HG03135 (cell line): ENCODE measurements at regions not wholly inside any gene's neighbourhood (a gene's known extent, or its start where the extent isn't known, plus 50 kb on each side); places are given as distances from the start of the nearest gene placed in this dataset.

Source experiments
- ATAC-seq: cut with Tn5 transposase; IDR thresholded peaks from one replicate; pipeline ENCODE4 v1.9.1; 2021; ENCODE audit warnings: mild to moderate bottlenecking, moderate library complexity; ENCODE audit not compliant: unreplicated experiment

DNA sequence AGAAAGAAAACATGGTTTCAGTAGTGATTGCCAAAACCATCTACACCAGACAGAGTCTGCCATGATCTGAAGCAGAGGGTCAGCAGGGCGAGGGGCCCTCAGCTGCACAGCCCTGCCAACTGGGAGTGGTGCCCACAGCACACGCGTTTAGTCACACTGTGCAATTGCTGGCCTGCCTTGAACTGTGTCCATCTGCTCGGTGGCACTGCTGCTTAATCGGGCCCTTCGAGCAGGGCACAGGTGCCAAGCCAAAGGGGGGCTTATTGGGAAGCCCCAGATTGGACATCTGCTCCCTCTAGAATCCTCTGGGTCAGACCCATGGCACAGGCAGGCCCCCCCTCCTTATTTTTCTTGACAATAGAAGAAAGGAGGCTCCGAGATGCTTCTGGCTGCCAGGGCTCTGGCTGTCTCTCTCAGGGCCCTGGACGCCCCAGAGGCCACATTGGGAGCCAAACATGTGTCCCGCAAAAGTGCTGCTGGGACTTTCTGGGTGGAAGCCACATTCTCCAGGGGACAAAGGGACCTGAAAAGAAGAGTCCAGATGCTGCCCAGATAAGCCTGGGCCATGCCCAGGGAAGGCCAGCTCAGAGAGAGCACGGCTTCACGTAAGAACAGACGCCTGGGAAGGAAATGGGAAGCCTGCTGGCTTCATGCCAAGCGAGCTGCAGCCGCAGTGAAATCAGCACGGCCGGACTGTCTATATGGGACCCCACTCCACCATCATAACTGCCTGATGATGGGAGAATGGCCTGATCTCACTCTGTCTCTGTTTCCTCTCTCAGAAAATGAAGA, 349.2 kb downstream of the GADD45G start:
- no peak for ATAC-seq

DNA sequence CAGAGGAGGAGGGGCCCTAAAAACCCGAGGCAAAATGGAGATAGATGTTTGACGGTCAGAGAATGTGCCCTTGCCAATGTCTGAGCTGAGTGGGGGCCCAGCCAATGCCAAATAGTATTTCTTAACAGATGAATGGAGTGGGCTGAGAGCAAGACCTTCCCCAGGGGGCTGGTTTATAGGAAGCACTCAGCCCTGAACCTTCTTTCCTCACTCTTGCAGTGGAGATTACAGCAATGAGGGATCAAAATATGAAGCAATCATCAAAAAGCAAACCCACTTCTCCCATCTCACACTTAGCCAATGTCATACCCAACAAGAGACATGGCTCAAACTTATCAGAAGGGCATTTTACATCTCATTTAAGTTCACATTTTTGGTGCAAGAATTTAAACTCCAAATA, 350.3 kb downstream of the GADD45G start:
- ATAC-seq = no peak

- ATAC-seq = no peak
Observed at GRCh38 chr9:89955626-89956025, 350.8 kb downstream of the GADD45G start.

- no peak for ATAC-seq
Observed at GRCh38 chr9:89956331-89956730, 351.5 kb downstream of the GADD45G start.

- ATAC-seq = no peak
Observed at GRCh38 chr9:89956907-89957306, 352.1 kb downstream of the GADD45G start.

DNA sequence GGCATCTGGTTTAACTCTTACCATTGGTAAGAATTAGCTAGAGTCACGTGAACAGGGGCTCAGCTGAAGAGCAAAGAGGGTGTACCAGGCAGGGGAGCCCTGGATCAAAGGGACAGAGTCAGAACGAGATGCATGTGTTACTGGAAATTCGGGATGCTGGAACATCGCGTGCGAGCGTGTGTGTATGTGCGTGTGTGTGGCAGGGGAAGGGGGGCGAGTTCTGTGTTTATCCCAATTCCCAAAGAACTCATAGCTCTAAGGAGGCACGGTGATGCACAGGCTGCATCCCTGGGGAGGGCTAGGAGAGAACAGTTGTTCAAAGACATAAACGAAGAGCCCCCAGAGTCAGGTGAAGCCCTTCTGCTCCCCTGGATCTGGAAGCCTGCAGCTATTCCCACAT, 353.3 kb downstream of the GADD45G start:
- no peak for ATAC-seq

- no peak for ATAC-seq
Observed at GRCh38 chr9:89961616-89962341, 357.0 kb downstream of the GADD45G start.

GRCh38 chr9:89963280-89963679, 358.5 kb downstream of the GADD45G start:
- no peak for ATAC-seq

- ATAC-seq = no peak
Observed at GRCh38 chr9:89967527-89967926, 362.7 kb downstream of the GADD45G start.

DNA sequence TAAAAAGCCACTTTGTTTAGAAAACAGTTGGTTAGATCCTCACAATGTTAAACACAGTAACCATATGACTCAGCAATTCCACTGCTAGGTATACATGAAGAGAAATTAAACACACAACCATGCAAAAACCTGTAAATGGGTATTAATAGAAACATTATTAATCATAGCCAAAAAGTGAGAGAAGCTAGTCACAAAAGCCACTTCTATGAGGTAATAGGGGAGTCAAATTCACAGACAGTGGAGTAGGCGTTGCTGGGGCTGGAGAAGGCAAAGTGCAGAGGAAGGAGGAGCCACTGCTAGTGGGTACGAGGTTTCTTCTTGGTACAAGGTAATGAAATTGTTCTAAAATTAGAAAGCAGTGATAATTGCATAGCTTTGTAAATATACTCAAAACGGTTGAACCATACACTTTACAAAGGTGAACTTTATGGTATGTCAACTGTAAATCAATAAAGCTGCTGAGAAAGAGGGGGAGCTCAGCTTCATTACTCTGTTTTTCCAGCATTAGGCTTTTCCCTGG, 364.4 kb downstream of the GADD45G start:
- no peak for ATAC-seq

DNA sequence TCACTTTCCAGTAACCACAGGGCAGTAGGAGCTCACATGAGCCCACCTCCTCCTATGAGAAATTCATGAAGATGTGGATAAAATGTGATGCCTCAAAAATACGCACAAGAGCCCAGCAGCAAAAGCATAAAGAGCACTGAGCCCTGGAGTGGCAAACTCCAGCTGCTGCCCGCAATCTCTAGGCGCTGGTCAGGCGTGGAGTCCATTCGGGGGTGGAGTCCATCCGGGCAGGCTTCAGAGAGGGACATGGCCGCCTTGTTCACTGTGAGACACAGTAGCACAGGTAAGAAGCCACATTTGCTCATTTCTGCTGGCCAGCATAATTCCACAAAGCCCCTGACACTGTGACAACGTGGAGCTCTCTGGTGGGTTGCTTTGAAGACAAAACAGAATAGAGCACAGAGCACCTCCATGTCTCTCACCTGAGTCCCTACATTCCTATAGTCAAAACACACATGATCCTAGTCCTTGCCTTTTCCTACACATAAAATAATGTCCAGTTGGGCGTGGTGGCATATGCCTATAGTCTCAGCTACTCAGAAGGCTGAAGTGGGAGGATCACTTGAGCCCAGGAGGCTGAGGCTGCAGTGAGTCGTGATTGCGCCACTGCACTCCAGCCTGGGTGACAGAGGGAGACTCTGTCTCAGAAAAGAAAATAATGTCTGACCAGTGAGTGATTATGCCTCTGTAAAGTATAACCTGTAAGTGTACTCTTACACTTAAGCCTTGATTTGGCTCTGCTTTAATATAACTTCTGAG, 365.2 kb downstream of the GADD45G start:
- no peak for ATAC-seq

DNA sequence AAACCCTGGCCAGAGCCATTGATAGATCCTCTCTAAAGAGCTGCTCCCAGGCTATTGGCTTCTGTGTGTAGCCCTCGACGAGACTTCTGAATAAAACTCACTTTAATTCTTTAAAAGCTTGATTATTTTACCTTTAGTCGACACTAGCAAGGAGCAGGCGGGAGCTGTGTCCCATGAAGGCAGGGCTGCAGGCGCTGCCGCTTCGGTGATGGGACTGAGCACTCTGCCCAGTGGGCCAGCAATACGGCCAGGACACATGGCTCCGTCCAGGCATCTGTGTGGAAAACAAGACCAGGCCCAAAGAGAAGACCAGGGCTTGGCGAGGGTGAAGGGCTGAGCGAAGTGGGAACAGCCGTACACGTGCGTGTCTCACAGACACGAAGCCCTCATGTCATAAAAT, 365.9 kb downstream of the GADD45G start:
- no peak for ATAC-seq

DNA sequence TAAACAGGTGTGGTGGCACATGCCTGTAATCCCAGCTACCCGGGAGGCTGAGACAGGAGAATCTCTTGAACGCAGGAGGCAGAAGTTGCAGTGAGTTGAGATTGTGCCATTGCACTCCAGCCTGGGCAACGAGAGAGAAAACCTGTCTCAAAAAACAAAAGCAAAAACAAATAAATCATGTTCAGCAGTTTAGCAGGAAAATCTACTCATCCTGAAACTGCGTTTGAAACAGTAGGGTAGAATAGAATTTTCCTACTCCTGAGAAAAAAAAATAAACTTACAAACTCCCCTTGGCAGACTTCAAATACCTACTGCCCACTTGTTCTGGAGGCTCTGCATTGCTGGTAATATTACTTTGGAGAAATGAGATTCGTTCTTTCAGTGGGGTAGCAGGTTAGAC, 367.7 kb downstream of the GADD45G start:
- no peak for ATAC-seq

GRCh38 chr9:89974582-89974981, 369.8 kb downstream of the GADD45G start:
- ATAC-seq = no peak

DNA sequence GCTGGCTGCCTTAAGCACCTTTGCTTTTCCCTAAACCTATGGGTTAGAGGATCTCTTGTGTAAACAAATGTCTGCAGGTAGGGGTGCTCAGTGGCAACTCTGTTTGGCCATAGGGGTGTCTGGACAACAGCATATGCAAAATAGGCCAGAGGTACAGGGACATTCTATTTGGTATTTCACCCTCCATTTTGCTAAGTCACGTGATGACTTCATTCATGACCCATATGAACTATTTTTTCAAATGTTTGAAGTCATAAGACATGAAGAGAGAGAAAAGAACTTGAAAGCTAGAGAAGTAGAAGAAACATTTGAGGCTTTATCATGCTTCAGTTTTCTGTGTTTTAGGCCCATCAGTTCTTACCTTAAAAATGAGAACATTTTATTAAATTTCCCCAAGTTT, 370.2 kb downstream of the GADD45G start:
- no peak for ATAC-seq

GRCh38 chr9:89975630-89976029, 370.8 kb downstream of the GADD45G start:
- ATAC-seq = no peak

- ATAC-seq = no peak
Observed at GRCh38 chr9:89978185-89978584, 373.4 kb downstream of the GADD45G start.

- no peak for ATAC-seq
Observed at GRCh38 chr9:89980600-89980999, 375.8 kb downstream of the GADD45G start.

DNA sequence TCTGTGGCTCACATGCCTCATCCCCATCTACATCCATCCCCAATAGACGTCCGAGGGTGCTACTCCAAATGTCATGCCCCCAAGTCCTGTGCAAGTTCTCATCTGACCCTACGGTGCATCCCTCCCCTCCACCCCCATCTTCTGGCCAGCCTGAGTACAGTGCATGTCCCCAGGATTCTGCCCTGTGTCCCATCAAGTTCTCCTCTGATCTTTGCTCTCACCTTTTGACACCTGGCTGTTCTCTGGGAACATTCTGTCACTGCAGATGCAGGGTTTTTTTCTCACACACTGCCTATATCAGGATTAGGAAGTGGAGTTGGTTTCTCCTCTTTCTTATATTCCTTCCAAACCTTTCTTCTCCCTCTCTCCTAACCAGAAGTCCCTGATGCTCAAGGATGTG, 377.2 kb downstream of the GADD45G start:
- ATAC-seq = no peak

- no peak for ATAC-seq
Observed at GRCh38 chr9:89983411-89983810, 378.6 kb downstream of the GADD45G start.

DNA sequence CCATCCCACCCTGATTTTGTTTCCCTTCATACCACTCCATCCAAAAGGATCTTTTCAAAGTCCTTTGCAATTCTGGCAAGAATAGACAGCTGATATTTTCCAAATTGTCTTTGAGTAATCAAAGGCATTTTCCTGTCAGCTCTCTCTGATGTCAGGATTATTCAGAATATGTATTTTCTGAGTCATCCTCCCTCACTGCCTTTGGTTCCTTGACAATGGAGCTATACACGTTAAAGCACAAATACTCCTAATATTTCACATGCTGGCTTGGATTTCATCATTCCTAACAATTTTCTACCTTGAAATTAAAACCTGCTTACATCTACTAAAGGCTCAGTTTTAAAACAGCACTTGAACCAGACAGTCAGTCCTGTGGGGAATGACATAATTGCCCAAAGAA, 379.4 kb downstream of the GADD45G start:
- no peak for ATAC-seq
